Stimulated activated CD4-positive, alpha-beta T cell treated with anti-CD3 and anti-CD28 coated beads, Interleukin-12 subunit alpha, Interleukin-12 subunit beta, amount 100 ng/mL, for 4 hours (primary cell): ENCODE measurements at regions not wholly inside any gene's neighbourhood (a gene's known extent, or its start where the extent isn't known, plus 50 kb on each side); places are given as distances from the start of the nearest gene placed in this dataset.

Source experiments
- DNase-seq: peaks from one replicate; pipeline ENCODE4 v3.0.0-alpha.2; 2020

- DNase-seq, result no peak
Observed at GRCh38 chr3:24773798-24774197, 279.1 kb upstream of the THRB start.

DNA sequence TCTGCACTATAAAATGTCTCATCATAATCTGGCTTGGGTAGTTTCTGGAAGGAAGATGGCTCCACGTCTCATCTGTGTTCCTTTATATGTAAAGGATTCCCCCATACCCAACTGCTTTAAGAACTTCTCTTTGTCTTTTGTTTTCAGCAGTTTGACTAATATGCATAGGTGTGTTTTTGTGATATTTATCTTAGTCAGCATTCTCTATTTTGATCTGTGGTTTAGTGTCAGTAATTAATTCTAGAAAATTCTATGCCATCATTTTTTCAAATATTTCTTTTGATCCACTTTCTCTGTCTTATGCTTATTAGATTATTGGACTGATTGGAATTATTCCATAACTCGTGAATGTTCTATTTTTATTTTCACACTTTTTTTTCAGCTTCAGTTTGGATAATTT is 286.3 kb upstream of the THRB start:
- no peak for DNase-seq

DNA sequence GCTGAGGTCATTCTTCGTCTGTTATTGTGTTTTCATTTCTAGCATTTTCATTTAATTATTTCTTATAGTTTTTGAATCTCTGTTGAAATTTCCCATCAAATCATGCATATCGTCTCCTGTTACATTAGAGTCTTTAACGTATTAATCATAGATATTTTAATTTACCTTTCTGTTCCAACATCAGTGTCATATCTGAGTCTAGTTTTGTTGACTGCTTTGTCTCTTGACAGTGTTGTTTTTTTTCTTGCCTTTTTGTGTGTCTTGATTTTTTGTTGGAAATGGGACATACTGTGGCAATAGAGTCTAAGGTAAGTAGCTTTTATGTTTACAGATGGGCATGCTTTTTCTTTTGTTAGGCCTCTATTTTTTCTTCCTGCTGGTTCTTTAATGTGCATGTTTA is 286.8 kb upstream of the THRB start:
- no peak for DNase-seq

DNA sequence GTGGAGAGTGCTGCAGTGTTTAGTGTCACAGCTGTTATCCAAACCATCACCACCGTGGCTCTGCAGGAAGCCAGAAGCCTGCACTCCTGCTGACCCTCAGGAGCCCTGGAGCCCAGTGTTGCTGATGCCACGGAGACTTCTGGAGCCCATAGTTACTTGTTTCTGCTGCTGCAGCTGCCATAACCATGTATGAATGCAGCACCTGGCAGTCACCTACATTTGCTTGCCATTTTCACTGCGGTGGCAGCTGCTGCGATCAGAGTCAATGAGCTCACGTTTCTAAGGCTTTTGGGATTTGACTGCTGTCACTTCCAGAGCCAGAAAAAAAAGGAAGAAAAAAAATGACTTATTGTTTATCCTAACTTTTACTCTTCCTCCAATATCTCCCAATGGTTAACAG is 299.2 kb upstream of the THRB start:
- no peak for DNase-seq

GRCh38 chr3:24802614-24803013 is 308.0 kb upstream of the THRB start:
- no peak for DNase-seq

GRCh38 chr3:24804095-24804494 is 309.4 kb upstream of the THRB start:
- no peak for DNase-seq

- no peak for DNase-seq
Observed at GRCh38 chr3:24810881-24811280, 316.2 kb upstream of the THRB start.

DNA sequence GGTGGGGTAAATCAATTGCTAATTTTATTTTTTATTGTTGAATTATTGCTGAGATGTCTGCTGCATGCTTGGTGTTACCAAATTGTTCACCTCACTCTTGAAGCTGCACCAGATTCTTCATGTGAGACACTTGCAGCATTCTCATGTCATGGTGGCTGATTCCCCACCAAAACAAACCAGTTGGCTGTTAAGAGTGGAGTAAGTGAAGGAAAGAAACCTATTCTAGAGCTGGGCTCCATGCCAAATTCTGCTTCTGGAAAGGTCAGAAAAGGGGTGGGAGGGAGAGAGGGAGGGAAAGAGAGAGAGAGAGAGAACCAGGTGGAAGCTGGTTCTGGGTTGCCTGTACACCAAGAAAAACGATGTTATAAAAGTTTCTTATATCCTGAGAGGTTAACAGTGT is 317.5 kb upstream of the THRB start:
- no peak for DNase-seq

- DNase-seq, result no peak
Observed at GRCh38 chr3:24818055-24818454, 323.4 kb upstream of the THRB start.

DNA sequence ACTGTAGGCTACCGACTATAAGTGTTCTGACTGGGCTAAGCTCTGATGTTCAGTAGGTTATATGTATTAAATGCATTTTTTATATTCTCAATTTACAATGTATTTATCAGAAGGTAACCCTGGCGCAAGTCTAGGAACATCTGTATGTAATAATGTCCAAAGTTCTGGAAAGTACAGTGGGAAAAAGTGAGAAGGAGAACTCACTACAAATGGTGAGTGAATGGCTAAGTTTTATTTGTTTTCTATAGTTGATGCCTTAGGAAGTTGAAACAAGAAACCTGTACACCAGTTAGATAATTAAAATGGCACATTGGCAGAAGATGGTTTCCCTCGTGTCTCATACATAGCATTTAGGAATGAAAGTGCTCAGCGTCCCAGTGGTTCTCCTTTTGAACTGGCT is 333.4 kb upstream of the THRB start:
- no peak for DNase-seq

DNA sequence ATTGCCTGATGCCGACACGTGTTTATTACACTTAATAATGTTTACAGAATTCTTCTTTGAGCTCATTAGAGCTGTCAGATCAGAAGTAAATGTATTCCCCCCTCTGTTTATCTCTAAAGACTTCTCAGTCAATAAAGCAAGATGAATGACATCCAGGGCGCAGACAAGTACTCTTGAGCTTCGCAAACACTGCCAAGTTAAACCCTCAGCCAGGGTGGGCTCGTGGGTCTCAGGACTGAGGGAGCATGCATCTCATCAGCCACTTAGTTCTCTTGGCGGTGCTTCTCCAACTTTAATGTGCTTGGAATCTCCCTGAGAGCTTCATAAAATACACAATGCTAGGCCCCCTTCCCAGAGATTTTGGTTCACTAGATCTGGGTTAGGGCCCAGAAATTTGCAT is 333.9 kb upstream of the THRB start:
- DNase-seq, result no peak

- DNase-seq, result no peak
Observed at GRCh38 chr3:24829011-24829581, 334.4 kb upstream of the THRB start.

DNA sequence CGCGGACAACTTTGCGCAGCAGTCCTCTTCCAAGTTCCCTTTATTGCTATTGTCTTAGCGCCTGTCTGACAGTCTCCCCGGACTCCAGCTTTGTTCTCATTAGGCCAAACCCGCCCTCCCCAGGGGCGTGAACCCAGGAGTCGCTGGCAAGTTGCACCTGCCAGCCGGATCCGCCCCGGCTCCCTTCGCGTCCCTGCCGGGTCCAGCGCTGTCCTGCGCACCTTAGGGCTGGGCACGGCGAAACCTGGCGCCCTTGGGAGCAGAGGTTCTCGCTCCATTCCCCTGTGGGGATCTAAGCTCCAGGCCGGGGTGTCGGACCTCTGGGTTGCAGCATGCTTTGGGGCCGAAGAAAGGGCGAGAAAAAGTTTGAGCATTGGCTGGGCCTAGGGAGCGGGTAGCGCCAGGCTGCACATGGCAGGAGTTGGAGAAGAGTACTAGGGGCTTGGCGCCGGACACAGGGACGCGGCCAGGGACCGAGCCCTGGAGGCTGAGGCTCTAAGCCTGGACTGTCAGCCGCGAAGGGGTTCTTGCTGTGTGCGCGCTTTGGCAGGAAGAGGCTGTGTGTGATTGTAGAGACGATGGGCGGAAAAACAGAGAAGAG is 335.1 kb upstream of the THRB start:
- no peak for DNase-seq

- DNase-seq, result no peak
Observed at GRCh38 chr3:24830230-24831152, 335.8 kb upstream of the THRB start.

DNA sequence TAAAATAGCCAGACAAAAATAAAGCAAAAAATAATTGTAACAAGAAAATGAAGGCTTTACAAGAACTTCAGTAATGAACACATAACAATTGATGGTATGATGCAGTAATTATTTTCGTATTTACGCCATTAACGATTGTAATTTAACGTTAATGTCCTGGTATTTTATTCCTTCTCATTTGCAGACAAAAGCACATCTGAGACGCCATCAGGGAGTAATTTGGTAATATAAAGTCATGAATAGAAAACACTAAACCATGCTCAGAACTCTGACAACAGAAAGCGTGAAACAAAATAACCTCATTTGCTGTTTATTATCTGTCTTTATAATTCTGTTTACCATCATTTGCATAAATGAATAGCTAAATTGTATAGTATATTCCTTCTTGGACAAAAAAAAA is 336.6 kb upstream of the THRB start:
- no peak for DNase-seq

DNA sequence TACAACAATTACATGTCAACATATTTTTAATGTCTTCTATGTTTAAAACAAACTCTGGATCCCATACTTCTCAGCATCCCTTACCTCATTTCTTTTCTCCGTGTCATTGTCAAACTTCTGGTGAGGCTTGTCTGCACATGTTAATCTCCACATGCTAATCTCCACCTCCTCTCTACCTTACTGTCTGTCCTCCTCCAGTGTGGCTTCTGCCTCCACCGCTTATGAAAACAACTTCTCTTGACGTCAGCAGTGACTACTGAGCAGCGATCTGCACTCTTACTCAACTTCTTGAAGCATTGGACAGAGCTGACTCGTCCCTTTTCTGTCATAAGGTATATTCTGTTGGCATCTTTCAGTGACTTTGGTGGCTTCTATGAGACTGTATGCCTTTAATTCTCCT is 338.2 kb upstream of the THRB start:
- no peak for DNase-seq

- no peak for DNase-seq
Observed at GRCh38 chr3:24834442-24834841, 339.8 kb upstream of the THRB start.

GRCh38 chr3:24835510-24835909 is 340.9 kb upstream of the THRB start:
- DNase-seq, result no peak

DNA sequence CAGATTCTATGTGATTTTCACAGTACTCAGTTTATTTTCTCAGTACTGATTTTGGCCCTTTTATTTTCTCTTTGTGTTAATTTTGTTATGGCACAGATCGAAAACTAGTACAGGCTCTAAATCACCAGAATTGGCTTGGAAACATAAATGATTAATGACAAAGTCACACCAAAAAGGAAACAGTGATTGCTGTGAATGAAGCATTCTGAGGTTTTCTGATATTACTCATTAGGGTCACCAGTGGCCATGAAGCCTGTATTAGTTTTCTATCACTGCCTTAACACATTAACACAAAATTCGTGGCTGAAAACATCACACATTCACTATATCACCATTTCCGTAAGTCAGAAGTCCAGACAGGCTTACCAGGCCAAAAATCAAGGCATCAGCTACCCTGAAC is 343.0 kb upstream of the THRB start:
- no peak for DNase-seq

GRCh38 chr3:24838533-24838932 is 343.9 kb upstream of the THRB start:
- DNase-seq, result no peak

DNA sequence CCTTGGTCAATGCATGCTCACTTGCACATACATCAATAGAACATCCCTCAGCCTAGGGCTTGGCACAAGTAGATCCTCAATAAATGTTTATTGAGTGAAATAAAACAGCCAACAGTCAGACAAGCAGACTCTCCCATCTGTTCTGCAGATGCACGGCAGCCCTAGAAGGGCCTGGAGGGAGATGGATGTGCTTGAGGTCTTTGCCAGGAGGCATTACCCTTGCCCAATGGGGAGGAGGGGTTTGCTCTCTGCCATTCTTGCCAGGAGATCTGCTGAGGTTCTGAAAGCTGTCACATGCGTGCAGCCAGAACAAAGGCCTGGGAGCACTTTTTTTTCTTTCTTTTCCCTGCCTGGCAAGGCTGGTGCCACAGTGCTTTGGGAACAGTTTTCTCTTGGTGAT is 349.3 kb upstream of the THRB start:
- DNase-seq, result no peak

DNA sequence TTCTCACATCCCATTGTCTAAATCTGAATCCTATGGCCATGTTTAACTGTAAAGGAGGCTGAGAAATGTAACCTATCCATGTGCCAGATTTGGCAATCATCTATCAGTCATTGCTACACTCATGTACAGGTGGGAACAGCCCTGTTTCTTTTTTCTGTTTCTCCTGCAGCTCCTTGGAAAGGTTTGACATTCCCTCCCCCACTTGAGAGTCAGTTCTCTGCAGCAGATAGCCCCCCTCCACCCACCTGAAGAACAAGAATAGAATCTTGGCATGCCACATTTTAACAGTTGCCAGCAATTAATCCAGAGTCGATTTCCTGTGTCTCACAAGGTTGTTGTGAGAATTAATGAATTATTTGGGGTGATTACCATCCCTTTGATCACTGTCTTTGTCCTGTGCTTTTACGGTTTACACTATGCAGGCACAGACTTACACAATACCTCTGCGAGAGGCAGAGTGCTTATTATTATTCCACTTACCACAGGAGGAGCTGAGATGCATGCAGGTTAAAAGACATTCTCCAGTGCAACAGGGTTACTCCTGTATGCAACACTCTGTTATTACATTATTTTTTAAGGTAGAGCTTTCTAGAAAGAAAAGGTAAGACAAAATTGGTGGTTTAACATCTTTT is 351.0 kb upstream of the THRB start:
- no peak for DNase-seq

DNA sequence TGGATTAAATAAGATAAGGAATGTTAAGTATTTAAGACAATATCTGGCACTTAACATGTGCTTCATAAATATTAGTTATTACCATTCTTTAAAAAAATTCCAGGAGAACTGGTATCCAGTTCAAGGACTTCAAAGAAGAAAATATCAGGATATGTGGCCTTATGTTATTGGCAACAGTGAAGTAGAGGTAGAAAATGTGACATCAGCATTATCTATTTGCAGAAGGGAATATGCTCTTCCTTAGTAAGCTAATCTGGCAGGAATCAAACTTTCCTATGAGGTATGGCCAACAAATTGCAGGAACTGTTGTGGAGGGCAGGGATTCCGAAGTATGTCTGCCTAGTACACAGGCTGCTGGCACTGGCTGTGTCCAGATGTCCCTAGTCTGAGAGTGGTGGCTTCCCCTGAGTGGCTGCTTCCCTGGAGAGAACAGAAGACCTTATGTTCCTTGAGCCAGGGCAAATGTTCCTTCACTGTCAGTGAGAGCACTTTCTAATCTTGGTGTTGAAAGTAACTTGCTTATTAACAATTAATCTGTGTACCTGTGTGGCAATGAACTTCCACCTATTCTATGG is 351.7 kb upstream of the THRB start:
- DNase-seq, result no peak

DNA sequence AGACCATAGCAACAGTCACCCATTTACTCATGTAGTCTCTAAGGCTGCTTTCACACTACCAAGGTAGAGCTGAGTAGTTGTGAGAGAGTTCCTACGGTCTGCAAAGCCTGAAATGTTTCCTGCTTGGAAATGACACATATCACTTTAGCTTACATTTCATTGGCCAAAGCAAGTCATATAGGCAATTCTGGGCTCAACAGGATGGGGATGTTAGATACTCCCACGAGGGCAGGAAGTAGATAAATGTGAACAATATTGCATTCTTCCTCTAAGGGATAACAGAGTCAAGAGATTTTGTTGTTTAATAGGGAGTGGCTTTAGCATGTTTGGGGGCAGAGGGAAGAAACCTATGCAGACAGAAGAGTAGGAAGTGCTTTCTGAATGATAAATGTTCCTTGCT is 355.6 kb upstream of the THRB start:
- DNase-seq, result no peak
